HG03439 (cell line): ENCODE measurements at regions not wholly inside any gene's neighbourhood (a gene's known extent, or its start where the extent isn't known, plus 50 kb on each side); places are given as distances from the start of the nearest gene placed in this dataset.
"Not testable (repeated sequence)": the region's sequence is repeated elsewhere in the genome, so short reads cannot be mapped to it uniquely, and the experiment has no call there.

Source experiments
- ATAC-seq: cut with Tn5 transposase; IDR thresholded peaks from one replicate; pipeline ENCODE4 v1.9.1; 2021; ENCODE audit warnings: mild to moderate bottlenecking, moderate library complexity; ENCODE audit not compliant: unreplicated experiment

DNA sequence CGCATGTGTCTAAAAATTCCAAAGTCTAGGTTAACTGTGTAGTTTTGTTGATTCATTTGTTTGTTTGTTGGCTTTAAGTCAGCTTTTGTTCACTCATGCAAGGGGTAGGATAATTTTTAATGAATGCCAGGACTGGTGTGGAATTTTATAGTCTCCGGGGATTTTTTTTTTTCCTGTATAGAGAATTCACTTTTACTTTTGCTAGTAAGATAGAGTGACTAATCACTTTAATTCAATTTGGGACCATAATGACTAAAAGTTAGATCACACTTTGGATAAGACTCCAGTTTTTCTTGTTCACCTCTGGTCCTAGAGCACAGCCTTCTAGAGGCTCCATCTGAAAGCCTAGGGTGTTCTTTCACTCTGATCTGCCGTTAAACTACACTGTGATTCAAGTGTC lies 1690.0 kb downstream of the PCDH9 start:
- no peak for ATAC-seq

GRCh38 chr13:65535370-65535769 lies 1694.8 kb downstream of the PCDH9 start:
- no peak for ATAC-seq

GRCh38 chr13:65532231-65532630 lies 1697.9 kb downstream of the PCDH9 start:
- no peak for ATAC-seq

DNA sequence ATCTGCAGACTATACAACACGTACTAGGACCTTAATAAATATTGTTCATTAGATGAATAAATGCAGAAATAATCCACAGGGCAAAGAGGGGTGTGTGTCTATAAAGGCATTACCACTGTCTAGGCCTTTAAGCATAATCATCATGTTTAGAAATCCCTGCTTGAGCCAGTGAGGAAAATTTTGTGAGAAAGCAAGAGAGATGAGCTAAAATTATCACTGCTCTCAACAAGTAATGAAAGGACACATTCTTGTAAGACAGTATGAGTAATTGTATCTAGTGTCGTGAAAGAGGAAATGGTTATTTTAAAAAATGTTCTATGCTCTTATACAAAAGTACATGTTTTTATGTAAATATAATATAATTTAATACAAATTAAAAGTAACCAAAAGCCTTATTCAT lies 1699.4 kb downstream of the PCDH9 start:
- no peak for ATAC-seq

DNA sequence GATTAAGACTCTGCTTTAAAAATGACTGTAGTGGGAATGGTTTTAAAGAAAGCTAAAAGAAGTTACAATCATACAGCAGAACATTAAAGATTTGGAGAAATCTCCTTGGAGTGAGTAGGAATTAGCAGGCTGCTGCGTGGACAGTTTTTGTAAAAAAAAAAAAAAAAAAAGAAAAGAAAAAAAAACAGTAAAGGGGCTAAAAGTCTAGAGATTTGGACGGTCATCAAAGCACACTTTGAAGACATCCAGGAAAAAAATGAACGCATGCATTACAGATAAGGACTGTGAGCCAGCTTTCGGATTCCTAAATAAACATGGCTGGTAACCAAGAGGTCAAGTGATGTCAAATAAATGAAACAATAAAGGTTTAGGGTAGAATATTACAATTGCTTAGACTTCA lies 1700.6 kb downstream of the PCDH9 start:
- no peak for ATAC-seq

GRCh38 chr13:65508745-65509144 lies 1721.4 kb downstream of the PCDH9 start:
- ATAC-seq = no peak

GRCh38 chr13:65508338-65508737 lies 1721.8 kb downstream of the PCDH9 start:
- no peak for ATAC-seq

GRCh38 chr13:65505941-65506340 lies 1724.2 kb downstream of the PCDH9 start:
- no peak for ATAC-seq

- no peak for ATAC-seq
These were observed 1725.9 kb downstream of the PCDH9 start for GRCh38 chr13:65504213-65504612.

- ATAC-seq = no peak
These were observed 1729.7 kb downstream of the PCDH9 start for GRCh38 chr13:65500481-65500880.

GRCh38 chr13:65499256-65499655 lies 1730.9 kb downstream of the PCDH9 start:
- ATAC-seq = no peak

- ATAC-seq = no peak
These were observed 1732.9 kb downstream of the PCDH9 start for GRCh38 chr13:65497265-65497664.

DNA sequence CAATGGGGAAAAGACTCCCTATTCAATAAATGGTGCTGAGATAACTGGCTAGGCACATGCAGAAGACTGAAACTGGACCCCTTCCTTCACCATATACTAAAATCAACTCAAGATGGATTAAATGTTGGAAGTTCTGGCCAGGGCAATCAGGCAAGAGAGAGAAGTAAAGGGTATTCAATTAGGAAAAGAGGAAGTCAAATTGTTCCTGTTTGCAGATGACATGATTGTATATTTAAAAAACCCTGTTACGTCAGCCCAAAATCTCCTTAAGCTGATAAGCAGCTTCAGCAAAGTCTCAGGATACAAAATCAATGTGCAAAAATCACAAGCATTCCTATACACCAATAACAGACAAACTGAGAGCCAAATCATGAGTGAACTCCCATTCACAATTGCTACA lies 1739.4 kb downstream of the PCDH9 start:
- ATAC-seq = not testable (repeated sequence)

GRCh38 chr13:65488606-65489005 lies 1741.5 kb downstream of the PCDH9 start:
- ATAC-seq = no peak

DNA sequence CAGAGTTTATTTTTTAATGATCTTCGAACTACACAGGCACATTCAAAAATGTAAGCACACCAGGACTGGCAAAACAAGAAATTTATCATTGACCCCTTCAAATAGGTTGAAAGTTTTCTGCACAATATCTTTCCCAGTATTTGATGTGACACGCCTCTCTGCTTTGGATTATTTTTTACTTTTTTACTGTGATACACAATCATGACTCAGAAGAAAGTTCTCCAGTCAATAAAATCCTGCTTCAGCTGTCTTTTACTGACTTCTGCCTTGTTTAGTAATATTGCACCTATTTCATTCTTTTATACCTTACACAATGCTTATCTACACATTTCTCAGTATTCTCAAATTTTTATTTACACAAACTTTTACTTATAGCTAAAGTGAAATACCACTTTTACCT lies 1750.4 kb downstream of the PCDH9 start:
- ATAC-seq = no peak

- ATAC-seq = no peak
These were observed 1756.9 kb downstream of the PCDH9 start for GRCh38 chr13:65473196-65473595.

GRCh38 chr13:65472336-65472735 lies 1757.8 kb downstream of the PCDH9 start:
- ATAC-seq = no peak

DNA sequence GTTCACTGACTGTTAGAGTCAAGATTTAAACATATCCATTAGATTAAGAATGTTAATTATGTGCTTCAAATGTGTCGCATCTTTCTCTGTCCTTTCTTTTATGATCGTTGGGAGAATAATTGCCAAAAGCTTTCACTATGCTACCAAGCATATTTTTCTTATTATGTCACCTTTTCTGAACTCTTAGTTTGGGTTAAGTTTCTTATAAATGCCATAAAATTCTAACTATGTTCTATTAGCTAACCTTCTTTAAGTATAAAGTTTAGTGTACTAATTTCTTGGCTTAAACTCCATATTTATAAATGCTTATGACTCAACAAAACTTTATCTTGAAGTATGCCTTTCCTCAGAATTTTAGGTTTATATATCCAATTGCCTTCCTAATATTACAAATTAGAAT lies 1759.4 kb downstream of the PCDH9 start:
- no peak for ATAC-seq

- no peak for ATAC-seq
These were observed 1761.5 kb downstream of the PCDH9 start for GRCh38 chr13:65468628-65469027.

DNA sequence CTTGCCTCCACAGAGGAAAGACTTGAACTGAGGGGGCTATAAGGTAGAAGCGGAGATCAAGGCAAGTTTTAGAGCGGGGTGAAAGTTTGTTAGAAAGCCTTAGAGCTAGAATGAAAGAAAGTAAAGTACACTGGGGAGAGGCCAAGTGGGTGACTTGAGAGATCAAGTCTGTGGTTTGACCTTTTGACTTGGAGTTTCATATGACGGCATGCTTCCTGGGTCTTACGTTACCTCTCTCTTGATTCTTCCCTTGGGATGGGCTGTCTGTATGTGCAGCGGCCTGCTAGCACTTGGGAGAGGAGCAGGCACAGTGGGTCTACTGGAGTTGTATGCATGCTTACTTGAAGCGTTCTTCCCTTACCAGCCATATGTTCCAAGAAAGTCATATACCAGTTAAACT lies 1768.5 kb downstream of the PCDH9 start:
- no peak for ATAC-seq

GRCh38 chr13:65460136-65460535 lies 1770.0 kb downstream of the PCDH9 start:
- ATAC-seq = no peak

GRCh38 chr13:65456150-65456912 lies 1773.8 kb downstream of the PCDH9 start:
- no peak for ATAC-seq

DNA sequence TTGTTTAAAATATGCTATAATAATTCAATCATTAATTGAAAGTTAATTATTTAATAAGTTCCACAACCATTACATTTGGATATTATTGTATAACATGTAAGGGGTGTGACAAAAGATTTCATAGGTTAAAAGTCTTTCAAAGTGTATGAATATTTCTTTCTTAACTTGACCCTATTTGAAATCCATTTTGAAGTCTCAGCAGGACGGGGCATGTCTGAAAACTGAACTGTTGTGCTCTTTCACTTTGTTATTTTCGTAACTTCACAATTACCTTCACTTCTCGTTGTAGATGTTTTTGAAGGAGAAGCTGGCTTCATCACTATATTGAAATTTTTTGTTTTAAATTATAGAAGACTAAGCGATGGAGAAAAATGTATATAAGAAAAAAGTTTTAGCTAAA lies 1775.7 kb downstream of the PCDH9 start:
- ATAC-seq = no peak
